Activated CD8-positive, alpha-beta T cell treated with anti-CD3 and anti-CD28 coated beads, Interleukin-2, amount 10 ng/mL, durations not matched to agents 7 days and 5 days (primary cell): ENCODE measurements at regions not wholly inside any gene's neighbourhood (a gene's known extent, or its start where the extent isn't known, plus 50 kb on each side); places are given as distances from the start of the nearest gene placed in this dataset.

ENCODE experiments used
- ATAC-seq: fragments of 150-1000 bp; cut with Tn5 transposase; one replicate; pipeline ENCODE4 v1.10.0; 2021; ENCODE audit warnings: moderate library complexity
- CTCF ChIA-PET: fragments of 350-600 bp; sonication (Branson Sonifier 250); formaldehyde crosslinking; loops from one replicate; lab custom pipeline; 2021; ENCODE audit warnings: antibody characterized with exemption; lab: Charles Lee
- POLR2A ChIA-PET: fragments of 350-600 bp; sonication (Branson Sonifier 250); formaldehyde crosslinking; loops from one replicate; lab custom pipeline; 2021; ENCODE audit warnings: antibody characterized with exemption; lab: Charles Lee
- DNase-seq: peaks from one replicate; pipeline ENCODE4 v3.0.0-alpha.2; 2020
- H3K27ac Mint-ChIP-seq: one replicate; pipeline ENCODE4 v1.8.0; 2021; ENCODE audit warnings: mild to moderate bottlenecking, mixed read lengths
- H3K27me3 Mint-ChIP-seq: one replicate; pipeline ENCODE4 v1.8.0; 2021; ENCODE audit warnings: low read depth, mixed read lengths
- H3K36me3 Mint-ChIP-seq: one replicate; pipeline ENCODE4 v1.8.0; 2021; ENCODE audit warnings: low read depth, mixed read lengths
- H3K4me1 Mint-ChIP-seq: one replicate; pipeline ENCODE4 v1.8.0; 2021; ENCODE audit warnings: low read depth, mixed read lengths
- H3K4me3 Mint-ChIP-seq: one replicate; pipeline ENCODE4 v1.8.0; 2021; ENCODE audit warnings: mild to moderate bottlenecking, mixed read lengths
- H3K9me3 Mint-ChIP-seq: one replicate; pipeline ENCODE4 v1.8.0; 2022; ENCODE audit warnings: mixed read lengths; ENCODE audit not compliant: insufficient read depth

DNA sequence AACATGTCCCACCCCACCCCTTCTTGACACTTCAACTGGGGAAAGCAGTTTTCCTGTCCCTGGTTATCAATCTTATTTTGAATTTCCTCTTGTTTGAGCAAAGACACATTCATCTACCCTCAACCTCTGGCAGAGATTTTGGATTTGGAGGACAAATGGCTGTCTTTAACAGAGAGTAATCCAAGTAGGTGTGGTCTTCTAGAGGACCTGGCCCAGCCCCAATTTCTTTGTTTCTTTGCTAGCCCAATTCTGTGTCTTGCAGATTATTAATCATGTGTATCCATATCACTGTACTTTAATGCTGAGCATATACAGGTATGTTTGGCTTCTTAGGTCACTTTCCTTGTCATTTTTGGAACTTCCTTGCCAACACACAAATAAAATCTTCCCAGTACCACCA, 58.8 kb upstream of the ADCY1 start:
- no peak for ATAC-seq
- peaks cover 11% of the 10 kb centered on the region for H3K9me3 Mint-ChIP-seq
- H3K4me1 Mint-ChIP-seq, result no peaks in the 10 kb centered on the region
- H3K4me3 Mint-ChIP-seq, result no peak overlapping the region
- DNase-seq, result no peak
- CTCF ChIA-PET, result no interaction called here
- POLR2A ChIA-PET, result no interaction called here
- no peaks in the 10 kb centered on the region for H3K27me3 Mint-ChIP-seq
- no peaks in the 10 kb centered on the region for H3K36me3 Mint-ChIP-seq
- H3K27ac Mint-ChIP-seq, result no peak overlapping the region
